ENCODE measurements at regions not wholly inside any gene's neighbourhood (a gene's known extent, or its start where the extent isn't known, plus 50 kb on each side); places are given as distances from the start of the nearest gene placed in this dataset.

GRCh38 chr5:51816427-51816826, 433.2 kb downstream of the ISL1 start:
- Histone ChIP-seq H3K79me2 (ENCODE audit: low read depth) (no peaks in the 10 kb centered on the region), H3K9ac (no peak overlapping the region), H2AFZ (replicated peaks) (no peak overlapping the region), H3K27me3 (no peaks in the 10 kb centered on the region), H3K36me3 (no peaks in the 10 kb centered on the region), H3F3A (ENCODE audit: low read depth) (no peaks in the 10 kb centered on the region), H4K20me1 (ENCODE audit: low read depth) (no peaks in the 10 kb centered on the region), H3K9me3 (ENCODE audit: low read depth) (no peaks in the 10 kb centered on the region), H3K4me2 (no peak overlapping the region), H3K27ac (no peak overlapping the region), H3K4me3 (no peak overlapping the region), H3K4me1 (peaks cover 3% of the 10 kb centered on the region)
- TF ChIP-seq EZH2 (IDR thresholded peaks at IDR 0.05) (no peak), CTCF (IDR thresholded peaks at IDR 0.05) (no peak), EZH2phosphoT487 (IDR thresholded peaks at IDR 0.05) (no peak)
- H3K4me1 Mint-ChIP-seq, result peaks cover 7% of the 10 kb centered on the region
- no peaks in the 10 kb centered on the region for H3K27me3 Mint-ChIP-seq (ENCODE audit: insufficient read depth, low read depth)
- no peak for DNase-seq (ENCODE audit: low spot score)
- no peak overlapping the region for H3K27ac Mint-ChIP-seq
- H3K4me3 Mint-ChIP-seq, result no peak overlapping the region
- no peaks in the 10 kb centered on the region for H3K36me3 Mint-ChIP-seq
- H3K9me3 Mint-ChIP-seq, result no peaks in the 10 kb centered on the region

GRCh38 chr5:51821697-51822096, 438.4 kb downstream of the ISL1 start:
- no peaks in the 10 kb centered on the region for H3K4me1 ChIP-seq
- Mint-ChIP-seq H3K27me3 (ENCODE audit: insufficient read depth, low read depth) (no peaks in the 10 kb centered on the region), H3K9me3 (no peaks in the 10 kb centered on the region), H3K27ac (no peak overlapping the region), H3K4me1 (no peaks in the 10 kb centered on the region), H3K36me3 (no peaks in the 10 kb centered on the region), H3K4me3 (no peak overlapping the region)
- no peak overlapping the region for H3K4me2 ChIP-seq
- H3K27ac ChIP-seq, result no peak overlapping the region
- no peaks in the 10 kb centered on the region for H4K20me1 ChIP-seq (ENCODE audit: low read depth)
- DNase-seq (ENCODE audit: low spot score), result no peak
- no peak overlapping the region for H2AFZ ChIP-seq (replicated peaks)
- no peak overlapping the region for H3K4me3 ChIP-seq
- no peaks in the 10 kb centered on the region for H3K27me3 ChIP-seq
- H3K9me3 ChIP-seq (ENCODE audit: low read depth), result no peaks in the 10 kb centered on the region
- no peaks in the 10 kb centered on the region for H3K36me3 ChIP-seq
- no peaks in the 10 kb centered on the region for H3K79me2 ChIP-seq (ENCODE audit: low read depth)
- H3F3A ChIP-seq (ENCODE audit: low read depth), result no peaks in the 10 kb centered on the region
- TF ChIP-seq EZH2 (IDR thresholded peaks at IDR 0.05) (no peak), CTCF (IDR thresholded peaks at IDR 0.05) (no peak), EZH2phosphoT487 (IDR thresholded peaks at IDR 0.05) (no peak)
- H3K9ac ChIP-seq, result no peak overlapping the region

GRCh38 chr5:51829230-51829629, 446.0 kb downstream of the ISL1 start:
- no peak overlapping the region for H3K4me3 ChIP-seq
- no peaks in the 10 kb centered on the region for H3K4me1 ChIP-seq
- no peaks in the 10 kb centered on the region for H3K36me3 ChIP-seq
- no peak overlapping the region for H2AFZ ChIP-seq (replicated peaks)
- TF ChIP-seq EZH2phosphoT487 (IDR thresholded peaks at IDR 0.05) (no peak), EZH2 (IDR thresholded peaks at IDR 0.05) (no peak), CTCF (IDR thresholded peaks at IDR 0.05) (no peak)
- H3K79me2 ChIP-seq (ENCODE audit: low read depth), result no peaks in the 10 kb centered on the region
- no peak overlapping the region for H3K9ac ChIP-seq
- Mint-ChIP-seq H3K27ac (no peak overlapping the region), H3K27me3 (ENCODE audit: insufficient read depth, low read depth) (no peaks in the 10 kb centered on the region), H3K4me1 (no peaks in the 10 kb centered on the region), H3K36me3 (no peaks in the 10 kb centered on the region), H3K9me3 (no peaks in the 10 kb centered on the region), H3K4me3 (no peak overlapping the region)
- no peak overlapping the region for H3K4me2 ChIP-seq
- DNase-seq (ENCODE audit: low spot score), result no peak
- H3K27ac ChIP-seq, result no peak overlapping the region
- no peaks in the 10 kb centered on the region for H3F3A ChIP-seq (ENCODE audit: low read depth)
- H3K27me3 ChIP-seq, result no peaks in the 10 kb centered on the region
- H3K9me3 ChIP-seq (ENCODE audit: low read depth), result no peaks in the 10 kb centered on the region
- H4K20me1 ChIP-seq (ENCODE audit: low read depth), result no peaks in the 10 kb centered on the region

GRCh38 chr5:51829691-51830090, 446.4 kb downstream of the ISL1 start:
- Histone ChIP-seq H3F3A (ENCODE audit: low read depth) (no peaks in the 10 kb centered on the region), H4K20me1 (ENCODE audit: low read depth) (no peaks in the 10 kb centered on the region), H3K9ac (no peak overlapping the region), H3K27me3 (no peaks in the 10 kb centered on the region), H2AFZ (replicated peaks) (no peak overlapping the region), H3K4me3 (no peak overlapping the region), H3K27ac (no peak overlapping the region), H3K9me3 (ENCODE audit: low read depth) (no peaks in the 10 kb centered on the region), H3K4me1 (no peaks in the 10 kb centered on the region), H3K4me2 (no peak overlapping the region), H3K79me2 (ENCODE audit: low read depth) (no peaks in the 10 kb centered on the region), H3K36me3 (no peaks in the 10 kb centered on the region)
- H3K27ac Mint-ChIP-seq, result no peak overlapping the region
- no peaks in the 10 kb centered on the region for H3K4me1 Mint-ChIP-seq
- no peaks in the 10 kb centered on the region for H3K27me3 Mint-ChIP-seq (ENCODE audit: insufficient read depth, low read depth)
- H3K36me3 Mint-ChIP-seq, result no peaks in the 10 kb centered on the region
- H3K9me3 Mint-ChIP-seq, result no peaks in the 10 kb centered on the region
- H3K4me3 Mint-ChIP-seq, result no peak overlapping the region
- no peak for DNase-seq (ENCODE audit: low spot score)
- TF ChIP-seq EZH2phosphoT487 (IDR thresholded peaks at IDR 0.05) (no peak), EZH2 (IDR thresholded peaks at IDR 0.05) (no peak), CTCF (IDR thresholded peaks at IDR 0.05) (no peak)
